AG10803 (cell line): ENCODE measurements at regions not wholly inside any gene's neighbourhood (a gene's known extent, or its start where the extent isn't known, plus 50 kb on each side); places are given as distances from the start of the nearest gene placed in this dataset.

ENCODE experiments used
- DNase-seq: peaks from one replicate; pipeline ENCODE4 v3.0.0; 2010; ENCODE audit warnings: low read depth
- H3K4me3 ChIP-seq: 2 replicates; pipeline ENCODE4 v1.5.1; 2011; ENCODE audit warnings: mild to moderate bottlenecking, low read length, control low read depth
- CTCF ChIP-seq: conservative IDR thresholded peaks from 2 replicates; pipeline ENCODE4 v1.5.1; 2011; ENCODE audit warnings: mild to moderate bottlenecking, low read length, control low read depth, inconsistent platforms

GRCh38 chr18:54749291-54749690 is 79.0 kb upstream of the RAB27B start:
- no peak for DNase-seq
- no peak for TF ChIP-seq CTCF
- H3K4me3 ChIP-seq = no peak overlapping the region

DNA sequence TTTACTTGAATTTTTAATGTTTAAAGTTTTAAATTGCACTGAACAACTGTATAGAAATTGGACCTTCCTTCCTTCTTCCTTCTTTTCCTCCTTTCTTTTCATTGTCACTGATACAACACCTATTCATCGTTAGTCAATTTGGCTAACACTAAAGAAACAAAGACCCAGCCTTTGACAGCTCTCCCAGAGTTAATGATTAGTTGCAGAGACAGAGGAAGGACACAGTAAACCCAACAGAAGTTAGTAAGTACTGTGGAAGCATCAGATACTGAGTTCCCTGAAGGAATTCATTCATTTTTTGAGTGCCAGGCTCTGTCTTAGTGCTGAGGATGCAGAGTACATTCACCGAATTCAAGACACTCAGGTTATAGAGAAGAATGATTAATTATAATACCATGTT is 77.9 kb upstream of the RAB27B start:
- no peak for DNase-seq
- no peak for TF ChIP-seq CTCF
- no peak overlapping the region for H3K4me3 ChIP-seq

- no peak overlapping the region for H3K4me3 ChIP-seq
- DNase-seq = no peak
- no peak for TF ChIP-seq CTCF
Measured at GRCh38 chr18:54752185-54752584, 76.1 kb upstream of the RAB27B start.

- no peak for DNase-seq
- no peak overlapping the region for H3K4me3 ChIP-seq
- no peak for TF ChIP-seq CTCF
Measured at GRCh38 chr18:54755456-54755855, 72.8 kb upstream of the RAB27B start.

DNA sequence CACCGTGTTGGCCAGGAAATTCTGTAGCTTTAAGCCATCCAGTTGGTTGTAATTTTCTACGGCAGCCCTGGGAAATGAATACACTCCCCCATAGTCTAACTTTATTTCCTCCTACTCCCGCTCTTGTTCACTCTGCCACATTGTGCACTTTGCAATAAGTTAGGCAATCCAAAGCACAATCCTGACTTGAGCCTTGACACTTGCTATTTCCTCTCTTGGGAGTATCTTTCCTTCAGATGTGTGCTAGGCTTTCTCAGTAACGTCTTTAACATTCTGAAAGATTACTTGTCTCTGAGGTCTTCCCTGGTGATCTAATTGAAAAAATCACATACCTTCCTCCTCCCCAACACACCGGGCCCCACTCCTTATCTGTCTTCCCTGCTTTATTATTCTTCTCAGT is 65.9 kb upstream of the RAB27B start:
- no peak for DNase-seq
- no peak for TF ChIP-seq CTCF
- no peak overlapping the region for H3K4me3 ChIP-seq

DNA sequence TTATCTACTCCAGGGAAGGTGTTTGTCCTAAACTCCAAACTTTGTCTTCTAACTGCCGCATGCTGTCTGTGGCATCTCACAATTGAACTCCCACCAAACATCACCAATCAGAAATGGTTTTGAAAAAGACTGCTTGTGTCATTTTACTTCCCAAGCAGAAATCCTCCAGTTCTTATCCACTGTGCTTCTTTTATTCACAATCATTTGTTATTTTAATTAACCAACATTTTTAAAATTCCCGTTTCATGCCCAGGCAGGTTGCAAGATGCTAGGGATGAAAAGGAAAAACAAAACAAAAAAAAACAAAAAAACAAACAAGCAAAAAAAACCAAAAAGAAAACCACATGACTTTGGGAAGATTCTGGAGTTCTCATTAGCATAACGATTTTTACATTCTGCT is 63.5 kb upstream of the RAB27B start:
- no peak overlapping the region for H3K4me3 ChIP-seq
- no peak for DNase-seq
- TF ChIP-seq CTCF = no peak

GRCh38 chr18:54765636-54766375 is 62.5 kb upstream of the RAB27B start:
- TF ChIP-seq CTCF = no peak
- H3K4me3 ChIP-seq = no peak overlapping the region

More at GRCh38 chr18:54765636-54766375, 62.5 kb upstream of the RAB27B start:
- DNase-seq = no peak
